NB4 (cell line): ENCODE measurements at regions not wholly inside any gene's neighbourhood (a gene's known extent, or its start where the extent isn't known, plus 50 kb on each side); places are given as distances from the start of the nearest gene placed in this dataset.

ENCODE experiments used
- DNase-seq: peaks from one replicate; pipeline ENCODE4 v3.0.0; 2010; ENCODE audit warnings: low read depth
- H3K4me3 ChIP-seq: one replicate; pipeline ENCODE4 v1.5.1; 2011; ENCODE audit warnings: mild to moderate bottlenecking, low read depth, low read length, moderate library complexity
- CTCF ChIP-seq: IDR thresholded peaks from one replicate; pipeline ENCODE4 v1.5.1; 2012; ENCODE audit warnings: low read depth, low read length
- MAX ChIP-seq: IDR thresholded peaks from 2 replicates; pipeline ENCODE4 v1.6.1; 2011; ENCODE audit warnings: low read depth, low read length
- MYC ChIP-seq: IDR thresholded peaks from 2 replicates; pipeline ENCODE4 v1.6.1; 2011; ENCODE audit warnings: low read depth, low read length
- POLR2A ChIP-seq: IDR thresholded peaks from 2 replicates; pipeline ENCODE4 v1.6.1; 2011; ENCODE audit warnings: mild to moderate bottlenecking; ENCODE audit not compliant: insufficient read length; ENCODE audit errors: extremely low read depth

GRCh38 chr4:20042769-20043168, 208.9 kb upstream of the SLIT2 start:
- TF ChIP-seq MAX (no peak), MYC (no peak), POLR2A (no peak), CTCF (no peak)
- no peak for DNase-seq
- H3K4me3 ChIP-seq: no peak overlapping the region

GRCh38 chr4:20041839-20042407, 209.8 kb upstream of the SLIT2 start:
- no peak for DNase-seq
- no peak for TF ChIP-seq CTCF
- no peak for TF ChIP-seq POLR2A
- no peak for TF ChIP-seq MAX
- TF ChIP-seq MYC: no peak
- H3K4me3 ChIP-seq: no peak overlapping the region

- no peak overlapping the region for H3K4me3 ChIP-seq
- no peak for TF ChIP-seq CTCF
- TF ChIP-seq MYC: no peak
- TF ChIP-seq POLR2A: no peak
- TF ChIP-seq MAX: no peak
- DNase-seq: no peak
Observed at GRCh38 chr4:20037745-20038144, 214.0 kb upstream of the SLIT2 start.

DNA sequence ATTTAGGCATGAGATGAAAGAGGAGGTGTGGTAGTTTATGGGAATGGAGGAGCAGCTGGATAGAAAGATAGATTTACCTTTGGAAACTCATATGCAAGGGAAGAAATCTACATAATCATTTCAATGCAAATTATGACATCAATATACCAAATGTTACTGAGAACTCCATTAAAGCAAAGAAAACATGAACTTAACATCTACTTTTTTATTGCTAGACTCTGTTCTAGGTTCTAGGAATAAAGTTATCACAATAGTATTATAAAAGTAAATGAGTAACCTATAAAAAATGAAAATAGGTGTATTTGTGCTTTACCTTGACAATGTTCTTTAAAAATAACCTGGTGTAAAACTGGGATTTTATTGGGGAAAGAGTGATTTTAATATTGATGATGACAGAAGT, 221.6 kb upstream of the SLIT2 start:
- no peak for DNase-seq
- TF ChIP-seq MAX (no peak), MYC (no peak), CTCF (no peak), POLR2A (no peak)
- no peak overlapping the region for H3K4me3 ChIP-seq

- no peak overlapping the region for H3K4me3 ChIP-seq
- TF ChIP-seq CTCF: no peak
- no peak for TF ChIP-seq MYC
- TF ChIP-seq MAX: no peak
- no peak for TF ChIP-seq POLR2A
- DNase-seq: no peak
Observed at GRCh38 chr4:20028645-20029044, 223.1 kb upstream of the SLIT2 start.

DNA sequence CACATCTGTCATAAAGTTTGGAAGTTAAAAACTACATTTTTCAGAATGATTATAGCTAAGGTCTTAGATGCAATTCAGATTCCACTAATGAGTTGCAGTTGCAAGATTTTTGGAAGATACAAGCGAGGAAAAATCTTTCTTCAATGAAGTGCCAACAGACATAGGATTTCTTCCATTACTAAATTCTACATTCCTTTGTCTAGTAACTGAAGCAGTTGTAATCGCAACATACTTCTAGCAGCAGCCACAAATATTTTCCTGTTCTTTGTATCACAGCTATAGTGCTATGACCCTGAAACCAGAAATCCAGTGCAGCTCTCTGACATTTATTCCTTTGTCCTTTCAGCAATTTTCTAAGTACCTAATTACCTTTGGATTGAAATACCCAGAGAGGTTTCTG, 225.2 kb upstream of the SLIT2 start:
- DNase-seq: no peak
- no peak for TF ChIP-seq CTCF
- no peak for TF ChIP-seq MAX
- TF ChIP-seq MYC: no peak
- no peak for TF ChIP-seq POLR2A
- H3K4me3 ChIP-seq: no peak overlapping the region
